Duodenal mucosa (tissue), 2 donors: ENCODE measurements at regions not wholly inside any gene's neighbourhood (a gene's known extent, or its start where the extent isn't known, plus 50 kb on each side); places are given as distances from the start of the nearest gene placed in this dataset.

ENCODE experiments used
- H3K27ac ChIP-seq: one replicate; pipeline ENCODE4 v1.7.0; 2013; ENCODE audit warnings: low read depth, low read length
- H3K27me3 ChIP-seq, 2 donors: one replicate each; pipeline ENCODE4 v1.7.0; 2013; ENCODE audit warnings: low read length in 2 of 2, control low read depth in 1 of 2; ENCODE audit not compliant: insufficient read depth in 2 of 2, control insufficient read depth in 1 of 2
- H3K36me3 ChIP-seq, 2 donors: one replicate each; pipeline ENCODE4 v1.7.0; 2013; ENCODE audit warnings: low read length in 2 of 2, control low read depth in 1 of 2; ENCODE audit not compliant: insufficient read depth in 2 of 2, control insufficient read depth in 1 of 2
- H3K4me1 ChIP-seq, 2 donors: one replicate each; pipeline ENCODE4 v1.7.0; 2013; ENCODE audit warnings: low read length in 2 of 2, control low read depth in 1 of 2; ENCODE audit not compliant: insufficient read depth in 2 of 2, control insufficient read depth in 1 of 2
- H3K4me3 ChIP-seq, 2 donors: one replicate each; pipeline ENCODE4 v1.7.0; 2013; ENCODE audit warnings: low read length in 2 of 2, low read depth in 1 of 2
- H3K9ac ChIP-seq, 2 donors: one replicate each; pipeline ENCODE4 v1.7.0; 2013; ENCODE audit warnings: low read length in 2 of 2, low read depth in 1 of 2
- H3K9me3 ChIP-seq, 2 donors: one replicate each; pipeline ENCODE4 v1.7.0; 2013; ENCODE audit warnings: low read length in 2 of 2, control low read depth in 1 of 2; ENCODE audit not compliant: control insufficient read depth in 1 of 2

DNA sequence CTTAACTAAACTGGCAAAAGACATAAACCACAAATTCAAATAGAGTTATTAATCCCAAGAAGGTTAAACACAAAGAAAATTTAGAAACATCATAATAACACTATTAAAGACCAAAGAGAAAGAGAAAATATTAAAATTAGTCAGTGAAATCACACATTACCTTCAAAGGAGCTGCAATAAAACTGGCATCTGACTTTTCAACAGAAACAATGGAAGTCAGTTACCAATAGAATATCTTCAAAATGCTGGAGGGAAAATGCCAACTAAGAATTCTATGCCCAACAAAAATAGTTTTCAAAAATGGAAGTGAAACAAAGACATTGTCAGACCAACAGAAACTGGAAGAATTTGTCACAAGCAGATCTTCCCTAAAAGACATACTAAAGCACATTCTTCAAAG, 68.7 kb upstream of the RNF7 start:
- no peaks in the 10 kb centered on the region for H3K4me1 ChIP-seq
- H3K36me3 ChIP-seq = no peaks in the 10 kb centered on the region
- no peaks in the 10 kb centered on the region for H3K27me3 ChIP-seq
- H3K4me3 ChIP-seq = no peak overlapping the region
- H3K27ac ChIP-seq = no peak overlapping the region
- H3K9me3 ChIP-seq = peaks cover 3 to 9% of the 10 kb centered on the region in 2 donors
- H3K9ac ChIP-seq = no peak overlapping the region

DNA sequence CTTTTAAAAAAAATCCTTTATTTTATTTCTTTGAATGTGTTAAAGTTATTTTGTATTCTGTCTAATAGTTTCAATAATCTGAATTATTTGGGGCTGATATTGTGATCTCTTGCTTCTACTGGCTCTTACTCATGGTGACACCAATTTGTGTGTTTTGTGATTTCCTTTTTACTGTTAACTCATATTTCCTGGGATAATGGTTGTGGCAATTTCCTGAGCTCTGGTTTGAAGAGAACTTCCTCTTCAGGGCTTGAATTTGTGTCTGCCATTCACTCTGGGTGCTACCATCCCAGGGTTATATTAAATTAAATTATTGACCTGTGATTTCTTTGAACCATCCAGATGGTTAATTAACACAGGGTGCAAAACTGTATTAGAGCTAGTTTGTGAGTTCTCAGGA, 60.4 kb upstream of the RNF7 start:
- H3K27me3 ChIP-seq = no peaks in the 10 kb centered on the region
- no peaks in the 10 kb centered on the region for H3K36me3 ChIP-seq
- H3K4me1 ChIP-seq = no peaks in the 10 kb centered on the region
- H3K9me3 ChIP-seq = no peaks in the 10 kb centered on the region
- no peak overlapping the region for H3K27ac ChIP-seq
- H3K9ac ChIP-seq = no peak overlapping the region
- no peak overlapping the region for H3K4me3 ChIP-seq

DNA sequence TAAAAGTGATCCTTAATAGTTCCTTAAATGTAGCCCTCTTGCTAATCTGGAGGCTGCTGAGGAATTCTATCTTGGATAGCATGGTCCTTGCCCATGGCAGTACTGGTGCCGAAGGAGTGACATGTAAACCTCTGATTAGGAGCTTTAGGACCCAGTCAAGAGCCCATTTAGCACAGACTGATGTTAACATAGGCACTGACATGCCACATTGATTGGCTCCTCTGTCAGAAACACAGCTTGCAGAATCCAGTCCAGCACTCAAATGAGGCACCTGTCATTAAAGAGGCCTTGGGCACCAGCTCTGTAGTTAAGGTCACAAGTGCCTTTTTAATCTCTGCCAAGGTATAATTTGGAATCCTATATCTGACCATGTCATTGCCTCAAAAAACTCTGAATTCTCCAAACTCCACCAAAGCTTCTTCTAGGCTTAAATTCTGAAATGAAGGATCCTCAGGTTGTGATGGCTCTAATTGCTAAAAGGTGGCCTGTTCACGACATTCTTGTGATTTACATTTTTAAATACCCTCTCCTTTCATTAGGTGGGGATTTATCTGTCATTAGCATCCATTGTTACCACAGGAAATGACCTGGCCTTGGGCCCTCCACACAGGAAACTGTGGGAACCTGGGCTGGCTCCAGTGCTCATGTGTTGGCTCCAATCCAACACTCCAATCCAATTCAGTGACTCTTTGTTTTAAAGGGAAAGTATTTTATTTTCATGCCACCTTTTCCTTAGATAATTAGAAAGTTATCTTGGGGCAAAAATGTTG, 57.3 kb upstream of the RNF7 start:
- Histone ChIP-seq H3K27ac (no peak overlapping the region), H3K27me3 (no peaks in the 10 kb centered on the region), H3K4me3 (no peak overlapping the region), H3K4me1 (peaks cover under 1 to 2% of the 10 kb centered on the region in 2 donors), H3K9ac (no peak overlapping the region), H3K9me3 (no peaks in the 10 kb centered on the region), H3K36me3 (no peaks in the 10 kb centered on the region)

DNA sequence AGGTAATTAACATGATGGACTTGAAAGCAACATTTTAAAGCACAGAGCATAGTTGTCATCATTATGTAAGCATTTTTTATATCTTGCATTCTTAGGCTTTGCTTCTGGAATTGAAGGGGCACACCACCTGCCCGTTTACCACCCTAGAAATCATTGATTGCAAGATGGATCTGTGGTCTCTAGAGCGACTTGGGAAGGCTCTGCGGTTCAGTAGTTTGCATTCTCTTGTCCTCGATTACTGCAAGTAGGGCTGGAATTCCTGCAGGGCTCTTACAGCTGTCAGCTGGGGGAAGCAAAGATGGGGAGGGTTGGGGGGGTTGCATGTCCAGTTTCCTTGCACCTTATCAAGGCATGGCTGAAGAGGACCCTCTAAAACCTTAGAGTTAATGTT, 56.7 kb upstream of the RNF7 start:
- Histone ChIP-seq H3K27ac (no peak overlapping the region), H3K27me3 (no peaks in the 10 kb centered on the region), H3K36me3 (no peaks in the 10 kb centered on the region), H3K9ac (no peak overlapping the region), H3K9me3 (no peaks in the 10 kb centered on the region), H3K4me3 (no peak overlapping the region), H3K4me1 (peaks cover 6 to 8% of the 10 kb centered on the region in 2 donors)

DNA sequence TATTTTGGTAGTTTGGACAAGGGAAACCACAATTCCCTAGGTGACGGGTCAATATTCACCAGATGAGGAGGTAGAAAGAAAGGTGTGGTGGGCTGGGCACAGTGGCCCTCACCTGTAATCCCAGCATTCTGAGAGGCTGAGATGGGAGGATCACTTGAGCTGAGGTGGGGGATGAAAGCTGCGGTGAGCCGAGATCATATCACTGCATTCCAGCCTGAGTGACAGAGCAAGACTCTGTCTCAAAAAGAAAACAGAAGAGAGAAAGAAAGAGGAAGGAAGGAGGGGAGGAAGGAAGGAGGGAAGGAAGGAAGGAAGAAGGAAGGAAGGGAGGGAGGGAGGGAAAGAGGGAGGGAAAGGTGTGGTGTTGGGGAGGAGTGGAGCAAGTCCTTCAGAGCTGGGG, 56.1 kb upstream of the RNF7 start:
- H3K4me1 ChIP-seq = peaks cover 8 to 11% of the 10 kb centered on the region in 2 donors

GRCh38 chr3:141682921-141683320, 55.2 kb upstream of the RNF7 start:
- Histone ChIP-seq H3K36me3 (no peaks in the 10 kb centered on the region), H3K9me3 (no peaks in the 10 kb centered on the region), H3K4me3 (no peak overlapping the region), H3K9ac (no peak overlapping the region), H3K27me3 (no peaks in the 10 kb centered on the region), H3K27ac (no peak overlapping the region), H3K4me1 (peaks cover 8 to 12% of the 10 kb centered on the region in 2 donors)

More for the DNA sequence above, 56.1 kb upstream of the RNF7 start:
- Histone ChIP-seq H3K4me3 (no peak overlapping the region), H3K36me3 (no peaks in the 10 kb centered on the region), H3K27me3 (no peaks in the 10 kb centered on the region), H3K27ac (no peak overlapping the region), H3K9me3 (no peaks in the 10 kb centered on the region), H3K9ac (no peak overlapping the region)

DNA sequence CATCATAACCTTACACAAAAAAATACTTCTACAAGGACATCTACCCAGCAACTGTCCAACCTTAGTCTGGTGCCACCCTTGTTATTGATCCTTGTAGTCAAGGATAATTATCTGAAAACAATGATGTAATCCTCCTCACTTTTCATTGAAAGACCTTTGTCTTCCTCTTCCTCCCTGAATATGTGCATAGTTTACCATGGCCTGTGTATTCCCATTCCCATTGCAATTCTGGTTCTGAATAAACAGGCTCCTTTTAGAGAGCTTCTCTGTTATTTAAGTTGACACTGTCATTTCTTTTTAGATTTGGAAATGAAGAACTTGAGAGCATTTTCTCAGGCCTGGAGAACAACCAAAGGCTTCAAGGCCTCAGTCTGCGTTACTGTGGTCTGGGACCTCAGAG, 53.3 kb upstream of the RNF7 start:
- H3K4me1 ChIP-seq = peaks cover 8 to 12% of the 10 kb centered on the region in 2 donors
- no peak overlapping the region for H3K27ac ChIP-seq
- H3K9me3 ChIP-seq = no peaks in the 10 kb centered on the region
- H3K27me3 ChIP-seq = no peaks in the 10 kb centered on the region
- H3K9ac ChIP-seq = no peak overlapping the region
- H3K4me3 ChIP-seq = no peak overlapping the region
- H3K36me3 ChIP-seq = no peaks in the 10 kb centered on the region

DNA sequence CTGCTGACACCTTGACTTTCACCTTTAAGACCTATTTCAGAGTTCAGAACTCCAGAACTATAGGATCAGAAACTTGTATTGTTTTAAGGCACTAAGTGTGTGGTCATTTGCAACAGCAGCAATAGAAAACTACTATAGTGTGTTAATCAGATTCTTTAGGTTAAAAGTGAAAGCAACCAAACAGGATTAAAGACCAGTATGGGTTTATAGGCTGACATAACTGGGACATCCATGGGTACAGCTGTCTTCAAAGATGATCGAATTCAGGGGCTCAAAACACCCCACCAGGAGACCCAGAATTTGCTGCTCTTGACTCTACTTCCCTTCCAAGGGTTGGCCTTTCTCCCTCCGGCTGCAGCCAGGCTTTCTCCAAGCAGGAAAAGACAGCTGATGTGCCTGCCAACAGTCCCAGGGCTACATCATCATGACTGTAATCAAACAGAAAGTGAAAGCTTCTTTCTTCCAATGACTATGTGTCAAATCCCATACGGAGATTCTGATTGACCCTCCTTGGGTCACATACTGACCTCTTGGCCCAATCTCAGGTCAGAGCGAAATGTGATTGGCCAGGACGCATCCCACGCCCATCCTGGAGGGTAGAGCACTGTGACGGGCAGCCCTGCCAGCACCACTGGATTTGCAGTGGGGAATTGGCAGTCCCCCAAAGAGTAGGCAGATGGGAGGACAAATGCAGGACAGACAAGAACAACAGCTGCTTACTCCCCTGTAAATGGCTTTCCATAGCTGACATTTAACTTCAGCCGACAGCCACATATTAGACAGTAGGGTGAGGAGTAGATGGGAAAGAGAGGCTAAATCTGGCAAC, 51.4 kb upstream of the RNF7 start:
- peak overlapping the region; percentile 73 to 75 for H3K4me3 ChIP-seq
- no peaks in the 10 kb centered on the region for H3K36me3 ChIP-seq
- no peaks in the 10 kb centered on the region for H3K27me3 ChIP-seq
- peak overlapping the region; percentile 37 to 60 for H3K9ac ChIP-seq
- H3K27ac ChIP-seq = peak overlapping the region; percentile 60
- H3K4me1 ChIP-seq = peaks cover 8 to 12% of the 10 kb centered on the region in 2 donors
- H3K9me3 ChIP-seq = no peaks in the 10 kb centered on the region
